Keratinocyte (primary cell): ENCODE measurements at regions not wholly inside any gene's neighbourhood (a gene's known extent, or its start where the extent isn't known, plus 50 kb on each side); places are given as distances from the start of the nearest gene placed in this dataset.
"Not testable (repeated sequence)": the region's sequence is repeated elsewhere in the genome, so short reads cannot be mapped to it uniquely, and the experiment has no call there.

Experiments used
- DNase-seq: peaks from one replicate; pipeline ENCODE4 v3.0.0-alpha.2; 2011; ENCODE audit warnings: low read depth, missing footprints, low spot score
- FAIRE-seq: peaks from 2 replicates; lab custom pipeline; 2011; peaks lifted over from hg19 to GRCh38; lab: Jason Lieb, UNC
- H2AFZ ChIP-seq: 2 replicates; pipeline ENCODE4 v1.6.0; 2012; ENCODE audit warnings: low read length, control low read depth, inconsistent platforms; ENCODE audit not compliant: control insufficient read depth
- H3K27ac ChIP-seq: 2 replicates; pipeline ENCODE4 v1.5.1; 2011; ENCODE audit warnings: low read length; ENCODE audit not compliant: control insufficient read depth, insufficient read depth
- H3K27me3 ChIP-seq: 3 replicates; pipeline ENCODE4 v1.6.0; 2011; ENCODE audit warnings: low read length; ENCODE audit not compliant: control insufficient read depth, insufficient read depth; ENCODE audit errors: extremely low read depth
- H3K36me3 ChIP-seq, 2 experiments: 2 replicates in 1 of 2; 3 replicates in 1 of 2; pipeline ENCODE4 v1.5.1; 2011; ENCODE audit warnings: low read length in 2 of 2, mild to moderate bottlenecking in 1 of 2; ENCODE audit not compliant: control insufficient read depth in 2 of 2, insufficient read depth in 2 of 2; ENCODE audit errors: extremely low read depth in 1 of 2
- H3K4me1 ChIP-seq: 3 replicates; pipeline ENCODE4 v1.5.1; 2011; ENCODE audit warnings: low read length; ENCODE audit not compliant: control insufficient read depth, insufficient read depth; ENCODE audit errors: extremely low read depth
- H3K4me2 ChIP-seq: 3 replicates; pipeline ENCODE4 v1.6.0; 2011; ENCODE audit warnings: low read depth, low read length; ENCODE audit not compliant: control insufficient read depth, insufficient read depth; ENCODE audit errors: extremely low read depth
- H3K4me3 ChIP-seq, 3 experiments: fragments of 200-600 bp in 1 of 3; sonication (generic) in 1 of 3; 2 replicates in 2 of 3; 3 replicates in 1 of 3; pipeline ENCODE4 v1.5.1; 2011 to 2016; ENCODE audit warnings: low read length in 3 of 3, mild to moderate bottlenecking in 3 of 3, control low read depth in 2 of 3, inconsistent platforms in 1 of 3, low read depth in 1 of 3, mixed read lengths in 1 of 3, mixed run types in 1 of 3, moderate library complexity in 1 of 3; ENCODE audit not compliant: control insufficient read depth in 2 of 3, insufficient read depth in 2 of 3; ENCODE audit errors: extremely low read depth in 1 of 3
- H3K79me2 ChIP-seq: 2 replicates; pipeline ENCODE4 v1.6.0; 2012; ENCODE audit warnings: low read length; ENCODE audit not compliant: control insufficient read depth, insufficient read depth
- H3K9ac ChIP-seq: 3 replicates; pipeline ENCODE4 v1.6.0; 2011; ENCODE audit warnings: low read length; ENCODE audit not compliant: control insufficient read depth, insufficient read depth; ENCODE audit errors: extremely low read depth
- H3K9me1 ChIP-seq: 3 replicates; pipeline ENCODE4 v1.6.0; 2011; ENCODE audit warnings: low read length; ENCODE audit not compliant: control insufficient read depth, insufficient read depth; ENCODE audit errors: extremely low read depth
- H3K9me3 ChIP-seq: 2 replicates; pipeline ENCODE4 v1.5.1; 2012; ENCODE audit warnings: low read depth, low read length; ENCODE audit not compliant: control insufficient read depth
- H4K20me1 ChIP-seq: 3 replicates; pipeline ENCODE4 v1.6.0; 2011; ENCODE audit warnings: low read length; ENCODE audit not compliant: control insufficient read depth, insufficient read depth; ENCODE audit errors: extremely low read depth
- EZH2 ChIP-seq: IDR thresholded peaks from one replicate; pipeline ENCODE4 v1.6.1; 2012; ENCODE audit warnings: inconsistent platforms, mild to moderate bottlenecking, low read length, moderate library complexity
- dilution Hi-C: fragments of 300-500 bp; cut with MboI; formaldehyde crosslinking; loops from one replicate; pipeline ENCODE4 v1.7.0; 2020; ENCODE audit warnings: low sequenced_read_pairs; ENCODE audit not compliant: extremely low pct_ligation_motif_present
- TF ChIP-seq, protein P1 (sequence below), 3 experiments: IDR thresholded peaks in 1 of 3; conservative IDR thresholded peaks in 1 of 3; optimal IDR thresholded peaks in 1 of 3; 2 replicates in 2 of 3; 3 replicates in 1 of 3; pipeline versions ENCODE3 to v1.5.1; 2011; ENCODE audit warnings: low read length in 3 of 3, mild to moderate bottlenecking in 3 of 3, moderate library complexity in 2 of 3, control low read depth in 1 of 3, inconsistent platforms in 1 of 3; ENCODE audit not compliant: insufficient read depth in 2 of 3; ENCODE audit errors: extremely low read depth in 1 of 3

DNA sequence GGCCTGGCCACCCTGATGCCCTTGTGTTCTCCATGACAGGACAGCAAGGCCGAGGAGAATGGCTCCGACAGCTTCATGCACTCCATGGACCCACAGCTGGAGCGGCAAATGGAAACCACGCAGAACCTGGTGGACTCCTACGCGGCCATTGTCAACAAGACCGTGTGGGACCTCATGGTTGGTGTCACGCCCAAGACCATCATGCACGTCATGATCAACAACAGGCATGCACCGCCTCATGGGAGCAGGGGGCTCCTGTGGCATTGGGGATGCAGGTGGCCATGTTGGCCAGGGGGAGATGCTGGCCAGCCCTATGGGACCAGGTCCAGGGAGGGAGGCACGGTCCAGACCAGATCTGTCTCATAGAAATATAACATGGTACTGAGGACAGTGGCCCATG is 62.9 kb downstream of the GOLGA8B start:
- Histone ChIP-seq H4K20me1 (no peaks in the 10 kb centered on the region), H3K9ac (no peak overlapping the region), H3K9me3 (no peaks in the 10 kb centered on the region), H3K27me3 (peaks cover 17% of the 10 kb centered on the region), H3K9me1 (no peaks in the 10 kb centered on the region), H2AFZ (no peak overlapping the region), H3K27ac (no peak overlapping the region), H3K4me3 (no peak overlapping the region), H3K36me3 (no peaks in the 10 kb centered on the region), H3K4me2 (no peak overlapping the region), H3K79me2 (no peaks in the 10 kb centered on the region), H3K4me1 (peaks cover 2% of the 10 kb centered on the region)
- dilution Hi-C loops, result no loop called here
- no peak for FAIRE-seq
- TF ChIP-seq, protein P1, sequence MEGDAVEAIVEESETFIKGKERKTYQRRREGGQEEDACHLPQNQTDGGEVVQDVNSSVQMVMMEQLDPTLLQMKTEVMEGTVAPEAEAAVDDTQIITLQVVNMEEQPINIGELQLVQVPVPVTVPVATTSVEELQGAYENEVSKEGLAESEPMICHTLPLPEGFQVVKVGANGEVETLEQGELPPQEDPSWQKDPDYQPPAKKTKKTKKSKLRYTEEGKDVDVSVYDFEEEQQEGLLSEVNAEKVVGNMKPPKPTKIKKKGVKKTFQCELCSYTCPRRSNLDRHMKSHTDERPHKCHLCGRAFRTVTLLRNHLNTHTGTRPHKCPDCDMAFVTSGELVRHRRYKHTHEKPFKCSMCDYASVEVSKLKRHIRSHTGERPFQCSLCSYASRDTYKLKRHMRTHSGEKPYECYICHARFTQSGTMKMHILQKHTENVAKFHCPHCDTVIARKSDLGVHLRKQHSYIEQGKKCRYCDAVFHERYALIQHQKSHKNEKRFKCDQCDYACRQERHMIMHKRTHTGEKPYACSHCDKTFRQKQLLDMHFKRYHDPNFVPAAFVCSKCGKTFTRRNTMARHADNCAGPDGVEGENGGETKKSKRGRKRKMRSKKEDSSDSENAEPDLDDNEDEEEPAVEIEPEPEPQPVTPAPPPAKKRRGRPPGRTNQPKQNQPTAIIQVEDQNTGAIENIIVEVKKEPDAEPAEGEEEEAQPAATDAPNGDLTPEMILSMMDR (optimal IDR thresholded peaks at IDR 0.05 in 1 of 3, IDR thresholded peaks at IDR 0.05 in 1 of 3, conservative IDR thresholded peaks at IDR 0.05 in 1 of 3; ENCODE audit: extremely low read depth in 1 of 3, insufficient read depth in 2 of 3, low read length in 3 of 3), result no peak
- TF ChIP-seq EZH2, result no peak
- no peak for DNase-seq

DNA sequence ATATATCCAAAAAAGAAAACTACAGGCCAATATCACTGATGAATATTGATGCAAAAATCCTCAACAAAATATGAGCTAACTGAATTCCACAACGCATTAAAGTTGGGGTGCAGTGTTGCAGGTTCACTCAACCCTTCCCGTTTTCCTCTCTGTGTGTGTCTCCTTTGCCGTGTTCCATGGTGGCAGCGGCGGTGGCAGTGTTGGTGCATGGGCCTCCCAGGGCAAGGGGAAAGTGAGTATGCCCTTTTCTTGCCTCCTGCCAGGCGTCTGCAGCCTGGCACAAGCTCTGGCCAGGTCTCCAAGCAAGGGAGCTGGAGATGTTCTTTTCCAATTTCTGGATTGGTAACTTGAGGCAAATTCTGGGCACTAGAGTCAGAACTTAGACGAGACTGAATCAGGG is 63.4 kb downstream of the GOLGA8B start:
- H3K9me1 ChIP-seq, H3K27ac ChIP-seq, H3K4me3 ChIP-seq, H3K4me2 ChIP-seq, dilution Hi-C loops, FAIRE-seq, H2AFZ ChIP-seq, DNase-seq, H3K79me2 ChIP-seq, H4K20me1 ChIP-seq, H3K4me1 ChIP-seq, H3K9ac ChIP-seq, H3K9me3 ChIP-seq, H3K36me3 ChIP-seq: not testable (repeated sequence)
- peaks cover 22% of the 10 kb centered on the region for H3K27me3 ChIP-seq

DNA sequence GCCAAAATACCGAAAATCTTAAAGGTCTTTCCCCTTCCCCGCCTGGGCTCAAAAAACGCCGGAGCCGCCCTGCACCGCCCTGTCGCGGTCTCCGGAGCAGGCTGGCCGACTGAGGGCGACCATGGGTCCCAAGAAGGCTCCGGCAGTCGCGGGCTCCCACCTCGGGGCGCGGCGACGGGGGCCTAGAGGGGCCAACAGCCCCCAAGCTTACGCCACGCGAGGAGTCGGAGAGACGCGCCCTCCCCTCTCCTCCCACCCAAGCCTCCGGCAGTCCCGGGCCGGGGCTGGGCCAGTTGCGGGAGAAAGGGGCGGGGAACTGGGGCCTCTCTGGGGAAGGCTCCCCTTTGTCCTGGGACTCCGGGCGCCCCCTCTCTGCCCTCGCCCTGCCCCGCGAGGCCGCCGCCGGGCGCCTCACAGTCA is 69.2 kb downstream of the GOLGA8B start:
- Histone ChIP-seq H3K4me3 (peak overlapping the region; percentile 29 to 62 (median 59)), H3K36me3 (no peaks in the 10 kb centered on the region), H3K27me3 (peaks cover 62% of the 10 kb centered on the region), H3K4me2 (peak overlapping the region; percentile 73), H3K9me3 (no peaks in the 10 kb centered on the region), H3K4me1 (peaks cover 2% of the 10 kb centered on the region), H2AFZ (peak overlapping the region; percentile 33), H3K27ac (no peak overlapping the region), H3K79me2 (no peaks in the 10 kb centered on the region), H3K9ac (no peak overlapping the region), H3K9me1 (no peaks in the 10 kb centered on the region), H4K20me1 (no peaks in the 10 kb centered on the region)
- dilution Hi-C loops, result no loop called here
- FAIRE-seq (no peak), DNase-seq (no peak)
- TF ChIP-seq EZH2, result peak; percentile 54
- TF ChIP-seq, protein P1 (optimal IDR thresholded peaks at IDR 0.05 in 1 of 3, IDR thresholded peaks at IDR 0.05 in 1 of 3, conservative IDR thresholded peaks at IDR 0.05 in 1 of 3; ENCODE audit: extremely low read depth in 1 of 3, insufficient read depth in 2 of 3, low read length in 3 of 3), result no peak
